ENCODE measurements at regions not wholly inside any gene's neighbourhood (a gene's known extent, or its start where the extent isn't known, plus 50 kb on each side); places are given as distances from the start of the nearest gene placed in this dataset.

DNA sequence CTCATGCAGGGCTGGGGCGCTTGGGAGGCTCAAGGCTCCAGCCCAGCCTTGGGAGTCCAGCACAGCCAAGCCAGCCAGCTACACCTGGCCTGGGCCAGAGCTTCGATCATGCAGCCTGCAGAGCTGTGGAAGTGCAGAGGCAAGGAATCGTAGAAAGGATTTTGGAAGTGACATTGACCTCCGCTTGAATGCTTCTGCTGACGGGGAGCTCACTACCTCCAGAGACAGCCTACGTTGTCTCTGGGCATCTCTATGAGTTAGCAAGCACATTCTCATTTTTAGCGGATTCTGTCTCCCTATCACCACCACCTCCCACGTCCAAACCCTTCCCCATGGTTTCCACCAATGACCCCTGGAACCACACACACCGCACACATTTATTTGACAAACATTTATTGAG, 88.5 kb downstream of the MICALL2 start:
- TF ChIP-seq ZNF660 (tag by site-specific recombination; IDR thresholded peaks at IDR 0.05) (no peak), ZFP37 (tag by site-specific recombination; IDR thresholded peaks at IDR 0.05) (no peak), ZNF623 (tag by site-specific recombination; IDR thresholded peaks at IDR 0.05) (no peak), ZFP3 (tag by site-specific recombination; IDR thresholded peaks at IDR 0.05; ENCODE audit: low read depth) (no peak), ZNF423 (tag by site-specific recombination; IDR thresholded peaks at IDR 0.05) (no peak), ZNF510 (tag by site-specific recombination; IDR thresholded peaks at IDR 0.05; ENCODE audit: insufficient replicate concordance) (no peak)
- TF ChIP-seq, protein P1, sequence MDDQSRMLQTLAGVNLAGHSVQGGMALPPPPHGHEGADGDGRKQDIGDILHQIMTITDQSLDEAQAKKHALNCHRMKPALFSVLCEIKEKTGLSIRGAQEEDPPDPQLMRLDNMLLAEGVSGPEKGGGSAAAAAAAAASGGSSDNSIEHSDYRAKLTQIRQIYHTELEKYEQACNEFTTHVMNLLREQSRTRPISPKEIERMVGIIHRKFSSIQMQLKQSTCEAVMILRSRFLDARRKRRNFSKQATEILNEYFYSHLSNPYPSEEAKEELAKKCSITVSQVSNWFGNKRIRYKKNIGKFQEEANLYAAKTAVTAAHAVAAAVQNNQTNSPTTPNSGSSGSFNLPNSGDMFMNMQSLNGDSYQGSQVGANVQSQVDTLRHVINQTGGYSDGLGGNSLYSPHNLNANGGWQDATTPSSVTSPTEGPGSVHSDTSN (CRISPR knock-in tag; IDR thresholded peaks at IDR 0.05), result no peak
- TF ChIP-seq, protein P2, sequence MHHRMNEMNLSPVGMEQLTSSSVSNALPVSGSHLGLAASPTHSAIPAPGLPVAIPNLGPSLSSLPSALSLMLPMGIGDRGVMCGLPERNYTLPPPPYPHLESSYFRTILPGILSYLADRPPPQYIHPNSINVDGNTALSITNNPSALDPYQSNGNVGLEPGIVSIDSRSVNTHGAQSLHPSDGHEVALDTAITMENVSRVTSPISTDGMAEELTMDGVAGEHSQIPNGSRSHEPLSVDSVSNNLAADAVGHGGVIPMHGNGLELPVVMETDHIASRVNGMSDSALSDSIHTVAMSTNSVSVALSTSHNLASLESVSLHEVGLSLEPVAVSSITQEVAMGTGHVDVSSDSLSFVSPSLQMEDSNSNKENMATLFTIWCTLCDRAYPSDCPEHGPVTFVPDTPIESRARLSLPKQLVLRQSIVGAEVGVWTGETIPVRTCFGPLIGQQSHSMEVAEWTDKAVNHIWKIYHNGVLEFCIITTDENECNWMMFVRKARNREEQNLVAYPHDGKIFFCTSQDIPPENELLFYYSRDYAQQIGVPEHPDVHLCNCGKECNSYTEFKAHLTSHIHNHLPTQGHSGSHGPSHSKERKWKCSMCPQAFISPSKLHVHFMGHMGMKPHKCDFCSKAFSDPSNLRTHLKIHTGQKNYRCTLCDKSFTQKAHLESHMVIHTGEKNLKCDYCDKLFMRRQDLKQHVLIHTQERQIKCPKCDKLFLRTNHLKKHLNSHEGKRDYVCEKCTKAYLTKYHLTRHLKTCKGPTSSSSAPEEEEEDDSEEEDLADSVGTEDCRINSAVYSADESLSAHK (tag by site-specific recombination; IDR thresholded peaks at IDR 0.05), result no peak
- TF ChIP-seq, protein P3, sequence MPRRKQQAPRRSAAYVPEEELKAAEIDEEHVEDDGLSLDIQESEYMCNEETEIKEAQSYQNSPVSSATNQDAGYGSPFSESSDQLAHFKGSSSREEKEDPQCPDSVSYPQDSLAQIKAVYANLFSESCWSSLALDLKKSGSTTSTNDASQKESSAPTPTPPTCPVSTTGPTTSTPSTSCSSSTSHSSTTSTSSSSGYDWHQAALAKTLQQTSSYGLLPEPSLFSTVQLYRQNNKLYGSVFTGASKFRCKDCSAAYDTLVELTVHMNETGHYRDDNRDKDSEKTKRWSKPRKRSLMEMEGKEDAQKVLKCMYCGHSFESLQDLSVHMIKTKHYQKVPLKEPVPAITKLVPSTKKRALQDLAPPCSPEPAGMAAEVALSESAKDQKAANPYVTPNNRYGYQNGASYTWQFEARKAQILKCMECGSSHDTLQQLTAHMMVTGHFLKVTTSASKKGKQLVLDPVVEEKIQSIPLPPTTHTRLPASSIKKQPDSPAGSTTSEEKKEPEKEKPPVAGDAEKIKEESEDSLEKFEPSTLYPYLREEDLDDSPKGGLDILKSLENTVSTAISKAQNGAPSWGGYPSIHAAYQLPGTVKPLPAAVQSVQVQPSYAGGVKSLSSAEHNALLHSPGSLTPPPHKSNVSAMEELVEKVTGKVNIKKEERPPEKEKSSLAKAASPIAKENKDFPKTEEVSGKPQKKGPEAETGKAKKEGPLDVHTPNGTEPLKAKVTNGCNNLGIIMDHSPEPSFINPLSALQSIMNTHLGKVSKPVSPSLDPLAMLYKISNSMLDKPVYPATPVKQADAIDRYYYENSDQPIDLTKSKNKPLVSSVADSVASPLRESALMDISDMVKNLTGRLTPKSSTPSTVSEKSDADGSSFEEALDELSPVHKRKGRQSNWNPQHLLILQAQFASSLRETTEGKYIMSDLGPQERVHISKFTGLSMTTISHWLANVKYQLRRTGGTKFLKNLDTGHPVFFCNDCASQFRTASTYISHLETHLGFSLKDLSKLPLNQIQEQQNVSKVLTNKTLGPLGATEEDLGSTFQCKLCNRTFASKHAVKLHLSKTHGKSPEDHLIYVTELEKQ (tag by site-specific recombination; IDR thresholded peaks at IDR 0.05; ENCODE audit: borderline replicate concordance), result no peak
- TF ChIP-seq, protein P4, sequence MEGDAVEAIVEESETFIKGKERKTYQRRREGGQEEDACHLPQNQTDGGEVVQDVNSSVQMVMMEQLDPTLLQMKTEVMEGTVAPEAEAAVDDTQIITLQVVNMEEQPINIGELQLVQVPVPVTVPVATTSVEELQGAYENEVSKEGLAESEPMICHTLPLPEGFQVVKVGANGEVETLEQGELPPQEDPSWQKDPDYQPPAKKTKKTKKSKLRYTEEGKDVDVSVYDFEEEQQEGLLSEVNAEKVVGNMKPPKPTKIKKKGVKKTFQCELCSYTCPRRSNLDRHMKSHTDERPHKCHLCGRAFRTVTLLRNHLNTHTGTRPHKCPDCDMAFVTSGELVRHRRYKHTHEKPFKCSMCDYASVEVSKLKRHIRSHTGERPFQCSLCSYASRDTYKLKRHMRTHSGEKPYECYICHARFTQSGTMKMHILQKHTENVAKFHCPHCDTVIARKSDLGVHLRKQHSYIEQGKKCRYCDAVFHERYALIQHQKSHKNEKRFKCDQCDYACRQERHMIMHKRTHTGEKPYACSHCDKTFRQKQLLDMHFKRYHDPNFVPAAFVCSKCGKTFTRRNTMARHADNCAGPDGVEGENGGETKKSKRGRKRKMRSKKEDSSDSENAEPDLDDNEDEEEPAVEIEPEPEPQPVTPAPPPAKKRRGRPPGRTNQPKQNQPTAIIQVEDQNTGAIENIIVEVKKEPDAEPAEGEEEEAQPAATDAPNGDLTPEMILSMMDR (tag by site-specific recombination; IDR thresholded peaks at IDR 0.05), result no peak
- TF ChIP-seq, protein P5, sequence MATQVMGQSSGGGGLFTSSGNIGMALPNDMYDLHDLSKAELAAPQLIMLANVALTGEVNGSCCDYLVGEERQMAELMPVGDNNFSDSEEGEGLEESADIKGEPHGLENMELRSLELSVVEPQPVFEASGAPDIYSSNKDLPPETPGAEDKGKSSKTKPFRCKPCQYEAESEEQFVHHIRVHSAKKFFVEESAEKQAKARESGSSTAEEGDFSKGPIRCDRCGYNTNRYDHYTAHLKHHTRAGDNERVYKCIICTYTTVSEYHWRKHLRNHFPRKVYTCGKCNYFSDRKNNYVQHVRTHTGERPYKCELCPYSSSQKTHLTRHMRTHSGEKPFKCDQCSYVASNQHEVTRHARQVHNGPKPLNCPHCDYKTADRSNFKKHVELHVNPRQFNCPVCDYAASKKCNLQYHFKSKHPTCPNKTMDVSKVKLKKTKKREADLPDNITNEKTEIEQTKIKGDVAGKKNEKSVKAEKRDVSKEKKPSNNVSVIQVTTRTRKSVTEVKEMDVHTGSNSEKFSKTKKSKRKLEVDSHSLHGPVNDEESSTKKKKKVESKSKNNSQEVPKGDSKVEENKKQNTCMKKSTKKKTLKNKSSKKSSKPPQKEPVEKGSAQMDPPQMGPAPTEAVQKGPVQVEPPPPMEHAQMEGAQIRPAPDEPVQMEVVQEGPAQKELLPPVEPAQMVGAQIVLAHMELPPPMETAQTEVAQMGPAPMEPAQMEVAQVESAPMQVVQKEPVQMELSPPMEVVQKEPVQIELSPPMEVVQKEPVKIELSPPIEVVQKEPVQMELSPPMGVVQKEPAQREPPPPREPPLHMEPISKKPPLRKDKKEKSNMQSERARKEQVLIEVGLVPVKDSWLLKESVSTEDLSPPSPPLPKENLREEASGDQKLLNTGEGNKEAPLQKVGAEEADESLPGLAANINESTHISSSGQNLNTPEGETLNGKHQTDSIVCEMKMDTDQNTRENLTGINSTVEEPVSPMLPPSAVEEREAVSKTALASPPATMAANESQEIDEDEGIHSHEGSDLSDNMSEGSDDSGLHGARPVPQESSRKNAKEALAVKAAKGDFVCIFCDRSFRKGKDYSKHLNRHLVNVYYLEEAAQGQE (tag by site-specific recombination; IDR thresholded peaks at IDR 0.05), result no peak

Data from HEK293 (cell line).